ENCODE measurements at regions not wholly inside any gene's neighbourhood (a gene's known extent, or its start where the extent isn't known, plus 50 kb on each side); places are given as distances from the start of the nearest gene placed in this dataset.

GRCh38 chr4:74555843-74556242 lies 110.9 kb downstream of the AREG start:
- no peak overlapping the region for H3K27ac ChIP-seq (ENCODE audit: low read depth, low read length, poor library complexity, severe bottlenecking)
- H3K4me1 ChIP-seq (ENCODE audit: insufficient read depth, low read length, poor library complexity, severe bottlenecking), result no peaks in the 10 kb centered on the region
- no peaks in the 10 kb centered on the region for H3K36me3 ChIP-seq (ENCODE audit: insufficient read depth, low read length)
- CTCF ChIA-PET (ENCODE audit: unreplicated experiment), result no interaction called here
- intact Hi-C loops (cut with micrococcal nuclease; ENCODE audit: unreplicated experiment), result no loop called here
- H3K9me2 ChIP-seq (ENCODE audit: insufficient read depth, low read length), result no peaks in the 10 kb centered on the region
- H3K79me2 ChIP-seq (ENCODE audit: insufficient read depth, low read depth, low read length), result no peaks in the 10 kb centered on the region
- POLR2A ChIA-PET, result no interaction called here
- H4K20me1 ChIP-seq (ENCODE audit: insufficient read depth, low read length), result no peaks in the 10 kb centered on the region
- H3K4me3 ChIP-seq (ENCODE audit: low read depth, low read length, poor library complexity, severe bottlenecking), result no peak overlapping the region
- 0 out of 2 replicates have a peak, but pooled peaks cover 5% of the 10 kb centered on the region for H3K9me3 ChIP-seq (ENCODE audit: low read length)
- no peak for DNase-seq (ENCODE audit: low spot score)
- TF ChIP-seq EZH2phosphoT487 (IDR thresholded peaks at IDR 0.05; ENCODE audit: borderline replicate concordance, low read depth, low read length) (no peak), CTCF (conservative IDR thresholded peaks at IDR 0.05; ENCODE audit: low read length) (no peak)
- no TSS peak for BruUV-seq (replicated peaks)
- no peak overlapping the region for H2AFZ ChIP-seq (ENCODE audit: low read length)
- H3K4me2 ChIP-seq (ENCODE audit: low read length), result no peak overlapping the region

- CTCF ChIA-PET (ENCODE audit: unreplicated experiment), result no interaction called here
- no peak for TF ChIP-seq EZH2phosphoT487 (IDR thresholded peaks at IDR 0.05; ENCODE audit: borderline replicate concordance, low read depth, low read length)
- no peak for TF ChIP-seq CTCF (conservative IDR thresholded peaks at IDR 0.05; ENCODE audit: low read length)
- intact Hi-C loops (cut with micrococcal nuclease; ENCODE audit: unreplicated experiment), result no loop called here
- Histone ChIP-seq H3K4me1 (ENCODE audit: insufficient read depth, low read length, poor library complexity, severe bottlenecking) (no peaks in the 10 kb centered on the region), H3K27ac (ENCODE audit: low read depth, low read length, poor library complexity, severe bottlenecking) (no peak overlapping the region), H4K20me1 (ENCODE audit: insufficient read depth, low read length) (no peaks in the 10 kb centered on the region), H3K4me3 (ENCODE audit: low read depth, low read length, poor library complexity, severe bottlenecking) (no peak overlapping the region), H2AFZ (ENCODE audit: low read length) (no peak overlapping the region), H3K79me2 (ENCODE audit: insufficient read depth, low read depth, low read length) (no peaks in the 10 kb centered on the region), H3K9me3 (ENCODE audit: low read length) (0 out of 2 replicates have a peak, but pooled peaks cover 5% of the 10 kb centered on the region), H3K36me3 (ENCODE audit: insufficient read depth, low read length) (no peaks in the 10 kb centered on the region), H3K9me2 (ENCODE audit: insufficient read depth, low read length) (no peaks in the 10 kb centered on the region), H3K4me2 (ENCODE audit: low read length) (no peak overlapping the region)
- POLR2A ChIA-PET, result no interaction called here
- BruUV-seq (replicated peaks), result no TSS peak
- DNase-seq (ENCODE audit: low spot score), result no peak
These were observed 114.9 kb downstream of the AREG start for GRCh38 chr4:74559853-74560252.

- Histone ChIP-seq H3K9me2 (ENCODE audit: insufficient read depth, low read length) (no peaks in the 10 kb centered on the region), H2AFZ (ENCODE audit: low read length) (no peak overlapping the region), H3K9me3 (ENCODE audit: low read length) (no peaks in the 10 kb centered on the region), H3K4me2 (ENCODE audit: low read length) (no peak overlapping the region), H3K4me1 (ENCODE audit: insufficient read depth, low read length, poor library complexity, severe bottlenecking) (no peaks in the 10 kb centered on the region), H3K4me3 (ENCODE audit: low read depth, low read length, poor library complexity, severe bottlenecking) (no peak overlapping the region), H4K20me1 (ENCODE audit: insufficient read depth, low read length) (no peaks in the 10 kb centered on the region), H3K36me3 (ENCODE audit: insufficient read depth, low read length) (no peaks in the 10 kb centered on the region), H3K27ac (ENCODE audit: low read depth, low read length, poor library complexity, severe bottlenecking) (no peak overlapping the region), H3K79me2 (ENCODE audit: insufficient read depth, low read depth, low read length) (no peaks in the 10 kb centered on the region)
- intact Hi-C loops (cut with micrococcal nuclease; ENCODE audit: unreplicated experiment), result no loop called here
- no TSS peak for BruUV-seq (replicated peaks)
- POLR2A ChIA-PET, result no interaction called here
- no peak for DNase-seq (ENCODE audit: low spot score)
- CTCF ChIA-PET (ENCODE audit: unreplicated experiment), result no interaction called here
- TF ChIP-seq CTCF (conservative IDR thresholded peaks at IDR 0.05; ENCODE audit: low read length) (no peak), EZH2phosphoT487 (IDR thresholded peaks at IDR 0.05; ENCODE audit: borderline replicate concordance, low read depth, low read length) (no peak)
These were observed 123.0 kb downstream of the AREG start for GRCh38 chr4:74567981-74568380.

Measured in OCI-LY7 (cell line).